Chondrocyte (in vitro differentiated cells): ENCODE measurements at regions not wholly inside any gene's neighbourhood (a gene's known extent, or its start where the extent isn't known, plus 50 kb on each side); places are given as distances from the start of the nearest gene placed in this dataset.

ENCODE experiments used
- DNase-seq: peaks from one replicate; pipeline ENCODE4 v3.0.0; 2021; ENCODE audit warnings: mixed read lengths, low spot score
- H3K27ac Mint-ChIP-seq: one replicate; pipeline ENCODE4 v1.8.0; 2021; ENCODE audit warnings: mild to moderate bottlenecking, moderate library complexity, mixed read lengths; ENCODE audit not compliant: unreplicated experiment
- H3K27me3 Mint-ChIP-seq: 2 replicates; pipeline ENCODE4 v1.8.0; 2021; ENCODE audit warnings: low read depth, mixed read lengths
- H3K36me3 Mint-ChIP-seq: 2 replicates; pipeline ENCODE4 v1.8.0; 2021; ENCODE audit warnings: low read depth, mixed read lengths
- H3K4me1 Mint-ChIP-seq: 2 replicates; pipeline ENCODE4 v1.8.0; 2021; ENCODE audit warnings: low read depth, mild to moderate bottlenecking, mixed read lengths
- H3K4me3 Mint-ChIP-seq: one replicate; pipeline ENCODE4 v1.8.0; 2021; ENCODE audit warnings: mild to moderate bottlenecking, moderate library complexity, mixed read lengths; ENCODE audit not compliant: unreplicated experiment
- H3K9me3 Mint-ChIP-seq: 2 replicates; pipeline ENCODE4 v1.8.0; 2021; ENCODE audit warnings: low read depth, mixed read lengths
- CTCF ChIP-seq: fragments of 200-600 bp; sonication (generic); IDR thresholded peaks from 2 replicates; pipeline ENCODE4 v1.5.0; 2021; ENCODE audit warnings: antibody characterized with exemption, mild to moderate bottlenecking, moderate library complexity

GRCh38 chr20:22740829-22741228 lies 156.5 kb upstream of the FOXA2 start:
- no peak for DNase-seq
- TF ChIP-seq CTCF, result no peak
- Mint-ChIP-seq H3K36me3 (no peaks in the 10 kb centered on the region), H3K4me3 (no peak overlapping the region), H3K9me3 (peaks cover 2% of the 10 kb centered on the region), H3K27ac (no peak overlapping the region), H3K4me1 (peaks cover 7% of the 10 kb centered on the region), H3K27me3 (no peaks in the 10 kb centered on the region)

DNA sequence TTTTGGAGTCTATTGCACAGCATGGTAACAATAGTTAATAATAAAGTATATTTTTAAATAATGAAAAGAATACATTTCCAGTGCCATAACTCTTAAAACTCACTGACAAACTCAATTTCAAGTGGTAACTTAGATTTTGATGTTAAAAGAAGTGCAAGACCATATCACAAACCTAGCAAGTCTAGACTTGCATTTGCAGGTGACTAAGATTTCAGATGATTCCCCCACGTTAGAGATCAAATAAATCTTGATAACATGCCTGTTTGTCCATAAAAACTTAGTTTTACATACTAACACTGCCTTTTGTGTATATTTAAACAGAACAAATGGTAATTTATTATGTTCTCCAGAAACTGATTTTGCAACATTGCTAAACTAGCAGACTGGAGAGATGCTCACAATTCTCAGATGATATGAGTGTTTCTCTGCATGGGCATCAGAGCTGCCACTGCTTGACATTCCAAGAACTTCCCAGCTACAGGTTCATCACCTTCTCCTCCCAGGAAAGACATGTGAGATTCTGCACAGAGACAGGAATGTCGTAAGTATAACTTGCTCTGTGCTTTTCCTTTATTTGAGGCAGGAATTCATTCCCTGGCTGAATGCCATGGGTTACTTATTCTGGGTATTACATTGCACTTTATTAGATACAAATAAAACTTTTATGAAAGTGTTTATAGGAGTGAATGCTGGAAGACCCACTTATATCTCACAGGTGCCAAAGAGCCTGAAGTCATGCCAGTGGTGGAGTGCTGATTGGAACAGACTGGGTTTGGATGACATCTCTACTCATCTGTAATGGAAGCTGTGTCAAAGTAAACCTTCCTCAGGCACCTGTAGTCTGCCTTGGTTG lies 160.2 kb upstream of the FOXA2 start:
- Mint-ChIP-seq H3K27ac (peak overlapping the region; percentile 28), H3K36me3 (no peaks in the 10 kb centered on the region), H3K4me3 (no peak overlapping the region), H3K9me3 (peaks cover 3% of the 10 kb centered on the region), H3K27me3 (no peaks in the 10 kb centered on the region), H3K4me1 (peaks cover 24% of the 10 kb centered on the region)
- TF ChIP-seq CTCF, result no peak
- DNase-seq, result no peak

DNA sequence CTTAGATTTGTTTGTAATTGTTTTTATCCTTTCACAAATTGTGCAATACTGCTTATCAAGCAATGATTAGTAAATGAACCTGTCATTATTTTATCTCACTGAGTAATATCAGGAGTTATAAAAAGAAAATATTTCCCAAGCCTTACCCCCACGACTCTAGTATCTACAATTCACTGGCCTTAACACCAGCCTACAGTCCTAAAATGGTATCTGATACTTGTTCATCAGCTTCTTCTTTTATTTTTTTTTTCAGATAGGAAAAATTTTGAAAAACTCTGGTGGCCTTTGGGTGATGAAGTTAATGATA lies 160.8 kb upstream of the FOXA2 start:
- no peak overlapping the region for H3K27ac Mint-ChIP-seq
- TF ChIP-seq CTCF, result no peak
- no peaks in the 10 kb centered on the region for H3K27me3 Mint-ChIP-seq
- peaks cover 3% of the 10 kb centered on the region for H3K9me3 Mint-ChIP-seq
- H3K4me1 Mint-ChIP-seq, result peaks cover 26% of the 10 kb centered on the region
- no peaks in the 10 kb centered on the region for H3K36me3 Mint-ChIP-seq
- DNase-seq, result no peak
- no peak overlapping the region for H3K4me3 Mint-ChIP-seq

- DNase-seq, result no peak
- Mint-ChIP-seq H3K4me3 (no peak overlapping the region), H3K27ac (no peak overlapping the region), H3K4me1 (peaks cover 44% of the 10 kb centered on the region), H3K9me3 (peaks cover 3% of the 10 kb centered on the region), H3K36me3 (no peaks in the 10 kb centered on the region), H3K27me3 (no peaks in the 10 kb centered on the region)
- TF ChIP-seq CTCF, result no peak
Observed at GRCh38 chr20:22746957-22747356, 162.6 kb upstream of the FOXA2 start.

- H3K27ac Mint-ChIP-seq, result peak overlapping the region; percentile 57
- TF ChIP-seq CTCF, result no peak
- no peak for DNase-seq
- no peaks in the 10 kb centered on the region for H3K27me3 Mint-ChIP-seq
- H3K36me3 Mint-ChIP-seq, result no peaks in the 10 kb centered on the region
- H3K4me3 Mint-ChIP-seq, result no peak overlapping the region
- no peaks in the 10 kb centered on the region for H3K9me3 Mint-ChIP-seq
- H3K4me1 Mint-ChIP-seq, result peaks cover 60% of the 10 kb centered on the region
Observed at GRCh38 chr20:22752324-22752723, 168.0 kb upstream of the FOXA2 start.
